ENCODE measurements at regions not wholly inside any gene's neighbourhood (a gene's known extent, or its start where the extent isn't known, plus 50 kb on each side); places are given as distances from the start of the nearest gene placed in this dataset.

DNA sequence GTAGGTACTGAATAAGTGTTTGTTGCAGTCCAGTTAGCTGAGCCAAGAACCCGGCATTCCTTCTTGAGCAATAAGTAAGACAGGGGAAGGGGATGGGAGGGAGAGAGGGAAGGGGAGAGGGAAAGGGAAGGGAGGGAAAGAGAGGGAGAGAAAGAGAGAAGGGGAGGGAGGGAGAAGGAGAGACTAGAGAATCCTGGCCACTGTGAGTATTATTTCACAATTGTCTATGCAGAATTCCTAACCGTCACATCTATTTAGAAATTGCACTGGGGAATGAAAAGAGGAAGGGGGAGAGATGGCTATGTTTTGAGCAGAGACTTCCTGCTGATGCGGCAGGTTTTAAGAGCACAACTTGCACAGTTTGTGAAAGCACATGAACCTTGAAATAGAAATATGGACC lies 251.4 kb upstream of the ZMIZ1 start:
- Mint-ChIP-seq H3K27ac (no peak overlapping the region), H3K27me3 (peaks cover 4% of the 10 kb centered on the region), H3K9me3 (no peaks in the 10 kb centered on the region), H3K4me1 (ENCODE audit: low read depth) (no peaks in the 10 kb centered on the region), H3K4me3 (no peak overlapping the region), H3K36me3 (no peaks in the 10 kb centered on the region)
- no peak for DNase-seq
- intact Hi-C loops (cut with micrococcal nuclease) = no loop called here
- ChIA-PET POLR2A (no interaction called here), CTCF (no interaction called here)

DNA sequence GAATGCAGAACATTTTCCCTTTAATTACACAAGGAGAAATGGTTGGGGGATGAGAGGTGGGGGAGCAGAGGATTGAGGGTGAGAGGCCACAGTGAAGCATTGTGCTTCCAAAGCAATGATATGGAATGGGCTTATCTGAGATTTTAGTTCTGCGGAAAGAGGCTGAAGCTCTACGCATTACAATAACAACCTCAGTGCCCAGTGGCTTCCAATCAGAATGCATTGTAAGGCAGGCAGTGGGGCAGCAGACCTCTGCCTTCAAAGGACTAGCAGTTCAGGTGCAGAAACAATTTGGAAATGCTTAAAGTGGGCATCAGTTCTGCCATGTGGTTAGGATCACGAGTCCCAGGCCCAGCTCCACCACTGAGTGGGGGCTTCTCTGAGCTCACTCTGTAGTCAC lies 251.0 kb upstream of the ZMIZ1 start:
- DNase-seq = no peak
- POLR2A ChIA-PET = no interaction called here
- peaks cover 4% of the 10 kb centered on the region for H3K27me3 Mint-ChIP-seq
- no peaks in the 10 kb centered on the region for H3K4me1 Mint-ChIP-seq (ENCODE audit: low read depth)
- CTCF ChIA-PET = no interaction called here
- H3K4me3 Mint-ChIP-seq = no peak overlapping the region
- H3K9me3 Mint-ChIP-seq = no peaks in the 10 kb centered on the region
- no peak overlapping the region for H3K27ac Mint-ChIP-seq
- intact Hi-C loops (cut with micrococcal nuclease) = no loop called here
- H3K36me3 Mint-ChIP-seq = no peaks in the 10 kb centered on the region

DNA sequence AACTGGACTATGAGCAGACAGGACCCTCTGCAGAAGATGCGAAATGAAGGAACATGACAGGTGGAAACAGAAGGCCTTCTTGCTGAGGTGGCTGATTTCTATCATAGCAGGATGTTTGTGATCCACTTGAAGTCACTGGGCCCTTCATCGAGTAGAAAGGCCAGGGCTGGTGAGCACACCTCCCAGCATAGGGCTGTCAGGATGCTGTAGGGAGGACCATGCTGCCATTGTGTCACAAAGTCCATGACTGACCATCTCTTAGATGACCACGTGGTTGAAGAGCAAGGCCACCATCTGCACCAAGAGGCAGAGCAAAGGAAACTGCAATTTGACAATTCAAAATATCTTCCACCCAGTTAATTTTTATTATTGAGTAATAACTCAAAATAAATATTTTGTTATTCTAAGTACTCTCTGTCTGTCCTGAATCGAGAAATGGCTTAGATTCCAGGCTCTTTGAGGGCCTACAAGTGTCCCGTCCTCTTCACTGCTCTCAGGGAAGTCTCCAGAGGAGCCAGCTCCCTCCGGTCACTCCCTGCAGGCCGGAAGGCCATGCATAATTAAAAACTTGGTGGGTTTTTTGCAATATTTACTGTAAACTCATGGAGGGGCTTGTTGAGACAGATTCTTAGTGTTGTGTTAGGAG lies 249.3 kb upstream of the ZMIZ1 start:
- no peak overlapping the region for H3K27ac Mint-ChIP-seq
- no peaks in the 10 kb centered on the region for H3K4me1 Mint-ChIP-seq (ENCODE audit: low read depth)
- intact Hi-C loops (cut with micrococcal nuclease) = no loop called here
- no peak for DNase-seq
- no peaks in the 10 kb centered on the region for H3K36me3 Mint-ChIP-seq
- CTCF ChIA-PET = no interaction called here
- no peak overlapping the region for H3K4me3 Mint-ChIP-seq
- POLR2A ChIA-PET = no interaction called here
- H3K9me3 Mint-ChIP-seq = no peaks in the 10 kb centered on the region
- no peaks in the 10 kb centered on the region for H3K27me3 Mint-ChIP-seq

DNA sequence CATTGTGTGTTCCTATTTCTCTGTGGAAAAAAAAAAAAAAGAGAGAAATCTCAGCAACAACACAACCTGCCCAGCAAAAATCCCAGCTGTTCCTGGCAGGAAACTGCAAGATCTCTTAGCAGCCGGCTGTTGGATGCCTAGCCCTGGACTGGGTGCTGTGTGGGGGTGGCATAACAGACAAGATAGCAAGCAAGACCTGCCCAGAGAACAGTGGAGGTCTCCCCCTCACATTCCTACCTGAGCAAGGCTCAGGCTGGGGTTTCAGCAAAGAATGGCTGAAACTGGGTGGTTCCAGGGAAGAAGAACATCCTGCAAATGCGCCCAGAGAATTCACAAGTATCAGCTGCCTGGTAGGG lies 248.8 kb upstream of the ZMIZ1 start:
- no peaks in the 10 kb centered on the region for H3K36me3 Mint-ChIP-seq
- ChIA-PET POLR2A (no interaction called here), CTCF (no interaction called here)
- no peak overlapping the region for H3K4me3 Mint-ChIP-seq
- no peak for DNase-seq
- intact Hi-C loops (cut with micrococcal nuclease) = no loop called here
- no peaks in the 10 kb centered on the region for H3K27me3 Mint-ChIP-seq
- no peak overlapping the region for H3K27ac Mint-ChIP-seq
- H3K9me3 Mint-ChIP-seq = no peaks in the 10 kb centered on the region
- no peaks in the 10 kb centered on the region for H3K4me1 Mint-ChIP-seq (ENCODE audit: low read depth)

DNA sequence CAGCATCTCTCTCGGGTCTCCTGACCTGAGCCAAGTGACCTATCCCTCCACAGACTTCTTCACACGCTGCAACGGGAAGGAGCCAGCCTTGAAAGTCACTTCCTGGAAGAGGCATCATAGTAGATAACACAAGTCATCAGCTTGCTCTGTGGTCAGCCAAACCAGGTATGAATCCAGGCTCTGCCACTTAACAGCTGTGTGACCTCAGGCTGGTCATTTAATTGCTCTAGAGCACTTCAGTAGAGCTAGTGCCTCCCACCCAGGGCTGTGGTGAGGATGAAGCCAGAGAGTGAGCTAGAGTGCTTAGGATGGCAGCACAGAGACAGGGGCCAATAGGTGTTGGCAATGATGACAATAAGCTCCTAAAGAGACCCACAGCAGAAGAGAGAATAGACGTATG lies 247.7 kb upstream of the ZMIZ1 start:
- no peak overlapping the region for H3K27ac Mint-ChIP-seq
- H3K27me3 Mint-ChIP-seq = no peaks in the 10 kb centered on the region
- CTCF ChIA-PET = no interaction called here
- H3K36me3 Mint-ChIP-seq = no peaks in the 10 kb centered on the region
- no peak overlapping the region for H3K4me3 Mint-ChIP-seq
- no peaks in the 10 kb centered on the region for H3K4me1 Mint-ChIP-seq (ENCODE audit: low read depth)
- intact Hi-C loops (cut with micrococcal nuclease) = no loop called here
- POLR2A ChIA-PET = no interaction called here
- no peak for DNase-seq
- no peaks in the 10 kb centered on the region for H3K9me3 Mint-ChIP-seq

DNA sequence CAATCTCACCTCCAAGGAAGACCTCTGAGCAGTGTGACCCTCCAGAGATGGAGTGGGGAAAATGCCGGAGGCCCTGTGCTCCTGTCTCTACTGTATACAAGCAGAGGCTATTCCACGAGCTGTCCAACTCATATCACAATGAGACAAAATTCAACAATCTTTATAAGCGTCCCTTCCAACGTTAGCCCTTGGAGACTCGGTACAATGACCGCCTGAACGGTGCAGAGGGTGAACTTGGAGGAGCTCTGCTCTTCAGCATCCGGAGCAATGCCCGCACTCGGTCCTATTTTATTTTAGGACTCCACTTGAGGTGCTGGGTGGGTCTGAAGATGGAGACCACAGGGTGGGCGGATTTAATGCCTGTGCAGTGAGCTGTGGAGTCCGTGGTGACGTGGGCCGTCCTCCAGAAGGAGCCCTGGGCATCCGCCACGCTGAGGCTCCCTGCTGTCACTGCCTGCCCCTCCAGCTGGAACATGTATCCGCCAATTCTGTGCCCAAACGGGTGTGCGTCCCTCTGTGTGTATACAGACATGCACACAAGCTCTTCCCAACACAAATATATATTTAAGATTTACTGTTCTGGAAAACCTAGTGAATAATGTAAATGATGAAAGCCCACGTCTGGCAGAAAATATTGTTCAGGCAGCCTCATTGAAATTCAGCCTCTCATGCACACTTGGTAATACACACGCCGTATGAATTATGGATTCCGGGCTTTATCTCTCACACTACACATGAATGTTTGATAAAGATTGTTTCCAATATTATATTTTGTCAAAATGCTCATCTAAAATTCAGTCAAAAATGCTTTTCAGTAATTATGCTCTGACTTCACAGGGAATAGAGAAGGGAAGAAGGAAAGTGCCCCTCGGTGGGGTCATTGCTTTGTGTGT lies 239.9 kb upstream of the ZMIZ1 start:
- H3K27me3 Mint-ChIP-seq = peaks cover 17% of the 10 kb centered on the region
- H3K9me3 Mint-ChIP-seq = peaks cover 10% of the 10 kb centered on the region
- no peaks in the 10 kb centered on the region for H3K36me3 Mint-ChIP-seq
- ChIA-PET POLR2A (no interaction called here), CTCF (no interaction called here)
- no peaks in the 10 kb centered on the region for H3K4me1 Mint-ChIP-seq (ENCODE audit: low read depth)
- intact Hi-C loops (cut with micrococcal nuclease) = no loop called here
- DNase-seq = no peak
- H3K4me3 Mint-ChIP-seq = no peak overlapping the region
- no peak overlapping the region for H3K27ac Mint-ChIP-seq

DNA sequence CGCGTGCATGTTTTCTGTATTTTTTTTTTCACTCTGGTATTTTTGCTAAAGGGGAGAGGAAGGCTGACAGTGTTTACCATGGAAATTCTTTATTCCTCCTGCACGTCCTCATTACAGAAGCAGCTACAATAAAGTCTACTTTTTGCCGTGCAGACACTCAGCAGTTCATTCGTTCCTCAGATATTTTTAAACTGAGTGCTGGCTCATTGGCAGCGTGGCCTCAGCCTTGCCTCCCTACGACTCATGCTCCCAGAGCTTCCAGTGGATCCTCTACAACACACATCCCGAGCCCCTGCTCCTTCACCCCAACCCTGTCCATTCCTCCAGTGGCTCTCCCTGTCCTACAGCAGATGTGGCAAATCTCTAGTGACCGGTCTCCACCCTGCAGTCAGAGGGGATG lies 239.2 kb upstream of the ZMIZ1 start:
- intact Hi-C loops (cut with micrococcal nuclease) = no loop called here
- H3K27me3 Mint-ChIP-seq = peaks cover 17% of the 10 kb centered on the region
- H3K27ac Mint-ChIP-seq = no peak overlapping the region
- H3K4me1 Mint-ChIP-seq (ENCODE audit: low read depth) = no peaks in the 10 kb centered on the region
- no peaks in the 10 kb centered on the region for H3K36me3 Mint-ChIP-seq
- no peak for DNase-seq
- peaks cover 10% of the 10 kb centered on the region for H3K9me3 Mint-ChIP-seq
- CTCF ChIA-PET = no interaction called here
- POLR2A ChIA-PET = no interaction called here
- H3K4me3 Mint-ChIP-seq = no peak overlapping the region

DNA sequence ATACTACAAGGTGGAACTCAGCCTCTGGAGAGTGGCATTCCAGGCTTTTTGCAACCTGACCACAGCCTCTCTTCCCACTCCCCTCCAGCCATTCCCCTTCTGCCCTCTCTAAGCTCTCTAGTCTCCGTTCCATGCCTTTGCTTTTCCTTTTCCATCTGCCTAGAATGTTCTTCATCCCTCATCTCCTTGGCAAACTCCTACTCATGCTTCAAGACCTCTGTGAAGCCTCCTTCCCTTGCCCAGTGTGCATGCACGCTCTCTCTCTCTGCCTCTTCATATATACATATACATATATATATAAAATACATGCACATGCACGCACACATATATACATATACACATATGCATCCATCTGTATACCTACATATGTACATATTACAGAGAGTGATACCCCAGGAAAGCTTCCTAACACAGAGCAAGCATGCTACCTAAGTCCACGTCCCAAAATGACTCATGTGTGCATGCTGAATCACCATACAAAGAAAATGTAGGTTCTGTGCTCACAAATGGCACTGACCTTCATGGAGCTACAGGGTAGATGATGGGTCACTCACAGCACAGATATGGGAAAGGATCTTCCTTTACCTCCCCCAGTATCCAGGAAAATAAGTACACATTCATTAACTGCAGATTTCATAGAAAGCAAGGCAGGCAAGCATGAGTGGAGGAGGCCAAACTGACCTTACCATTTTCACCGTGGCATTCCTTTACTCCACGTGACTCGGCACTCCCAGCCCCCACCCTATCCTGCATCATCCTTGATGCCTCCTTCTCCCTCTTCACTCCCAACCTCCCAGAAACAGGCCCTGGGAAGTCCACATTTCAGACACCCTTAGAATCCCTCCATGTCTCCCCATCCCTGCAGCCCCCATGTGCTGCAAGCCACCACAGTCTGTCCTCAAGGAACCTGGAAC lies 238.4 kb upstream of the ZMIZ1 start:
- H3K27ac Mint-ChIP-seq = no peak overlapping the region
- ChIA-PET POLR2A (no interaction called here), CTCF (no interaction called here)
- no peaks in the 10 kb centered on the region for H3K36me3 Mint-ChIP-seq
- peaks cover 10% of the 10 kb centered on the region for H3K9me3 Mint-ChIP-seq
- intact Hi-C loops (cut with micrococcal nuclease) = no loop called here
- no peak for DNase-seq
- H3K27me3 Mint-ChIP-seq = peaks cover 23% of the 10 kb centered on the region
- H3K4me1 Mint-ChIP-seq (ENCODE audit: low read depth) = no peaks in the 10 kb centered on the region
- no peak overlapping the region for H3K4me3 Mint-ChIP-seq

DNA sequence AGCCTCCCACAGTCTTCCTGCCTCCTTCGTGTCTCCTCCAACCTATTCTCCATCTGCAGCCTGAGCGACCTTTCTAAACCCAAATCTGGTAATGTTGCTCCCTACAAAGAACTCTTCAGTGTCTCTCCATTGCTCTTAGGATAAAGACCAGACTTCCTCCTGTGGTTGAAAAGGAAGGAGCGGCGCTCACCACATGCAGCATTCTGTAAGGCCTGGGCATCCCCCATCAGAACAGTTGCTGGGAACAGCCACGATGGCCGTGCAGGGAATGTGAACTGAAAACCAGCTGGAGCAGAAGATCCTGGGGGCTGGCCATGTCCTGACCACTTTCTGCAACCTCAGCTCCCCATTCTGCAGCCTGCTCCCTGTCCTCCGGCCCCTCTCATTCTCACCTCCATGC lies 237.8 kb upstream of the ZMIZ1 start:
- Mint-ChIP-seq H3K27ac (no peak overlapping the region), H3K27me3 (peaks cover 25% of the 10 kb centered on the region), H3K9me3 (peaks cover 10% of the 10 kb centered on the region), H3K4me3 (no peak overlapping the region), H3K36me3 (no peaks in the 10 kb centered on the region), H3K4me1 (ENCODE audit: low read depth) (no peaks in the 10 kb centered on the region)
- ChIA-PET CTCF (no interaction called here), POLR2A (no interaction called here)
- intact Hi-C loops (cut with micrococcal nuclease) = no loop called here
- DNase-seq = no peak

DNA sequence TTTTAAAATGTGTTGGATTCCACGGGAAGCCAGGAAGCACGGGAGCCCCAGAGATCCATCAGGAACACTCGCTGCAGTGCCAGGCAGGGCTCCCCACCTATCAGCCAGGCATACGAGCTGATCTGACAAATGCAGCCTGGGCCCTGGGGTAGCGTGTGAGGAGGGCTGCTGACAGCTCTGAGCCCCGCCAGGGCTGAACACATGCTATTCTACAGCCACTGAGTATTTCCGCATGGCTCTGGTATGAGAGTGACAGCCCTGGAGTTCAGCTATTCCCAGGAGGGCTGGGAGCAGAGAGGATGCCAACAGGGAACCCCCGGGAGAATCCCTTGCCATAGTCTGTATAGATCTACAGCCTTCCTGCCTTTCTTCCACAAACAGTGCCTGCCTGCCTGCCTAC lies 237.3 kb upstream of the ZMIZ1 start:
- peaks cover 25% of the 10 kb centered on the region for H3K27me3 Mint-ChIP-seq
- no peak for DNase-seq
- ChIA-PET POLR2A (no interaction called here), CTCF (no interaction called here)
- no peak overlapping the region for H3K4me3 Mint-ChIP-seq
- no peaks in the 10 kb centered on the region for H3K4me1 Mint-ChIP-seq (ENCODE audit: low read depth)
- intact Hi-C loops (cut with micrococcal nuclease) = no loop called here
- no peaks in the 10 kb centered on the region for H3K36me3 Mint-ChIP-seq
- peaks cover 10% of the 10 kb centered on the region for H3K9me3 Mint-ChIP-seq
- H3K27ac Mint-ChIP-seq = no peak overlapping the region

DNA sequence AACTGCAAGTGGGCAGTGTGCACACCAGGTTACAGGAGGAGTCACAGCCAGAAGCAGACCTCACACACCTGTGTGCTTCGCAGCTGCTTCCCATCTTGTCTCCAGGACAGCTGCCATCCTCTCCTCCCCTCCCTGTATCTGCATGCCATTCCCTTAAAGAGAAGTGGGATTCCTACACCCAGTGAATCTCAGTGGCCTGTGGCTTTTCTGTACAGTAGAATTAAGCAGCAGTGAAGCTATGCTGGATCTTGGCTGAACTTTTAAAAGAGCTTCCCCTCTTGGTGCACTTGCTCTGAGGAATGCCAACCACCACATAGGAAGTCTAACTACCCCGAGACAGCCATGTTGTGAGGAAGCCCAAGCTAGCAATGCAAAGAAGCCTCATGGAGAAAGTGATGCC lies 236.5 kb upstream of the ZMIZ1 start:
- DNase-seq = no peak
- H3K4me3 Mint-ChIP-seq = no peak overlapping the region

DNA sequence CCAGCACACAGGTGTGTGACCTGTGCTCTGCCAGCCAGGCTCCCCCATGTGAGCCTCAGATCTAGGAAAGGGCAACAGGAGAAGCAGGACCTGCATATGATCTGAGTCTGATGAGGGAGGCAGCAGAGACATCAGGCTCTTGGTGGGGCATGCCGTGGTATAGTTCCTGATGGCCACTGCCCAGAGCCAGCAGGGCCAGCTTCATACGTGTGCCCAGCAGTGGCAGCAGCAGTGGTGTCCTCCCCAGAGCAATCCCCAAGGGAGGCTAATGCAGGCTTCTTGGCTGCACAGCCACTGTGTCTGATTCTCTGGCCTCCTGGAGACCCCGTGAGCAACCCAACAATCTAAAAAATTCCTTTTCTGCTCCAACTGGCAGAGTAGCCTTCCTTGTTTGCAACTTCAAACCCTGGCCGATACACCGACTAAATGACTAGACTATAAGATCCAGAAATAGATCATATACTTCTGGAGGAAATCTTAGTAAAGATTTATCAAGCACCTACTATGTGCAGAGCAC lies 230.6 kb upstream of the ZMIZ1 start:
- H3K4me3 Mint-ChIP-seq = no peak overlapping the region
- DNase-seq = no peak
- H3K27me3 Mint-ChIP-seq = peaks cover 9% of the 10 kb centered on the region
- H3K4me1 Mint-ChIP-seq (ENCODE audit: low read depth) = no peaks in the 10 kb centered on the region
- H3K36me3 Mint-ChIP-seq = no peaks in the 10 kb centered on the region
- H3K9me3 Mint-ChIP-seq = no peaks in the 10 kb centered on the region
- ChIA-PET CTCF (no interaction called here), POLR2A (interaction anchor here (0.7 kb wide), 1 partner anchor 147 kb away, joined by 4 read pairs; no protein-coding TSS in a partner anchor)
- intact Hi-C loops (cut with micrococcal nuclease) = no loop called here
- no peak overlapping the region for H3K27ac Mint-ChIP-seq

More for the DNA sequence above, 236.5 kb upstream of the ZMIZ1 start:
- Mint-ChIP-seq H3K36me3 (no peaks in the 10 kb centered on the region), H3K27ac (no peak overlapping the region), H3K9me3 (peaks cover 10% of the 10 kb centered on the region), H3K27me3 (peaks cover 25% of the 10 kb centered on the region), H3K4me1 (ENCODE audit: low read depth) (no peaks in the 10 kb centered on the region)
- POLR2A ChIA-PET = no interaction called here
- intact Hi-C loops (cut with micrococcal nuclease) = no loop called here
- CTCF ChIA-PET = no interaction called here
